ENCODE measurements at regions not wholly inside any gene's neighbourhood (a gene's known extent, or its start where the extent isn't known, plus 50 kb on each side); places are given as distances from the start of the nearest gene placed in this dataset.

DNA sequence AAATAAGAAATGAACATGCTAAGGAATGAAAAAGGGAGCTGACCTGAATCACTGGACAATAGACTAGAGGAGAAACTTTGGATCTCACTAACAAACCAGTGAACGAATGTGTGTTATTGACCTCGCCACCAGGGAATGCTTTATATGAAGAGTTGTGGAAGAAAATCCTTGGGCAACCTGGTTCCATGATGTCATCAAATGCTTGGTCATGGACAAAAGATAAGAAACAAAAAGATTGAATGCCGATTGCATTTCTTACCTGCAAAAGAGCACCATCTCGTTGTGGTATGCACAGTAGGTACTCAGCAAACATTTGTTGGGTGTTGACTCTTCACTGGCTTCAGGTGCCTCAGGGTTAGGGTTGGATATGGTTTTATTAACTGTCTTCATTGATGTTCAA is 165.2 kb upstream of the TSHZ2 start:
- Histone ChIP-seq H4K20me1 (ENCODE audit: low read length) (no peaks in the 10 kb centered on the region), H2AFZ (ENCODE audit: low read length) (no peak overlapping the region), H3K9me3 (ENCODE audit: low read length) (0 out of 2 replicates have a peak, but pooled peaks cover 4% of the 10 kb centered on the region), H3K27ac (ENCODE audit: low read length) (no peak overlapping the region), H3K79me2 (ENCODE audit: low read length) (no peaks in the 10 kb centered on the region), H3K9ac (ENCODE audit: low read length) (no peak overlapping the region), H3K4me1 (ENCODE audit: insufficient read depth, low read length) (no peaks in the 10 kb centered on the region), H3K9me2 (replicated peaks; ENCODE audit: low read length) (no peaks in the 10 kb centered on the region), H3F3A (ENCODE audit: low read length, unreplicated experiment) (no peaks in the 10 kb centered on the region), H3K36me3 (ENCODE audit: low read depth, low read length) (no peaks in the 10 kb centered on the region), H3K4me3 (ENCODE audit: low read length) (no peak overlapping the region), H3K27me3 (ENCODE audit: low read length) (peaks cover 13% of the 10 kb centered on the region; the same call in 1 of the 2 replicates), H3K4me2 (ENCODE audit: low read length) (no peak overlapping the region)
- no peak for TF ChIP-seq EZH2phosphoT487 (IDR thresholded peaks at IDR 0.05; ENCODE audit: borderline replicate concordance, low read length)
- TF ChIP-seq, protein P1, sequence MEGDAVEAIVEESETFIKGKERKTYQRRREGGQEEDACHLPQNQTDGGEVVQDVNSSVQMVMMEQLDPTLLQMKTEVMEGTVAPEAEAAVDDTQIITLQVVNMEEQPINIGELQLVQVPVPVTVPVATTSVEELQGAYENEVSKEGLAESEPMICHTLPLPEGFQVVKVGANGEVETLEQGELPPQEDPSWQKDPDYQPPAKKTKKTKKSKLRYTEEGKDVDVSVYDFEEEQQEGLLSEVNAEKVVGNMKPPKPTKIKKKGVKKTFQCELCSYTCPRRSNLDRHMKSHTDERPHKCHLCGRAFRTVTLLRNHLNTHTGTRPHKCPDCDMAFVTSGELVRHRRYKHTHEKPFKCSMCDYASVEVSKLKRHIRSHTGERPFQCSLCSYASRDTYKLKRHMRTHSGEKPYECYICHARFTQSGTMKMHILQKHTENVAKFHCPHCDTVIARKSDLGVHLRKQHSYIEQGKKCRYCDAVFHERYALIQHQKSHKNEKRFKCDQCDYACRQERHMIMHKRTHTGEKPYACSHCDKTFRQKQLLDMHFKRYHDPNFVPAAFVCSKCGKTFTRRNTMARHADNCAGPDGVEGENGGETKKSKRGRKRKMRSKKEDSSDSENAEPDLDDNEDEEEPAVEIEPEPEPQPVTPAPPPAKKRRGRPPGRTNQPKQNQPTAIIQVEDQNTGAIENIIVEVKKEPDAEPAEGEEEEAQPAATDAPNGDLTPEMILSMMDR (conservative IDR thresholded peaks at IDR 0.05; ENCODE audit: low read depth, low read length): no peak
- no peak for TF ChIP-seq EZH2 (IDR thresholded peaks at IDR 0.05; ENCODE audit: low read length, unreplicated experiment)
- POLR2A ChIA-PET (ENCODE audit: unreplicated experiment): no interaction called here
- ATAC-seq: no peak
- no peak for DNase-seq
- BruUV-seq (replicated peaks): no TSS peak
- CTCF ChIA-PET: no interaction called here
- intact Hi-C loops (cut with micrococcal nuclease): no loop called here

DNA sequence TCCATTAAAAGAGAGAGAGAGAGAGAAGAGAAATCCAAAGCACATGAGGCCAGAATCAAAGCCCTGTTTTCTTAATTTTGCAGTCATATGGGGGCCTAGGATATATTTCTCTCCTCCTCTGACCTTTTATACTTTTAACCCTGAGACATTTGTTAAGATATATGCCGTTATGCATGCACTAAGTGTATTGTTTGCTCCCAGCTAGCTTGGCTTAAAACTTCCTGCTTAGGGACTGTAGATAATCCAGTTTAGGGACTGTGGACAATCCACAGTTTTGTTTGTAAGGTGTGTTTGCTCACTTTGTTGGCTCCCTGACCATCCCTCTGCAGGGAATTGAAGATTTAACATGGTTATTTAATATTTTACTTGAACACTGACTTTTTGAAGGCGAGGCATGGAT is 166.3 kb upstream of the TSHZ2 start:
- POLR2A ChIA-PET (ENCODE audit: unreplicated experiment): no interaction called here

DNA sequence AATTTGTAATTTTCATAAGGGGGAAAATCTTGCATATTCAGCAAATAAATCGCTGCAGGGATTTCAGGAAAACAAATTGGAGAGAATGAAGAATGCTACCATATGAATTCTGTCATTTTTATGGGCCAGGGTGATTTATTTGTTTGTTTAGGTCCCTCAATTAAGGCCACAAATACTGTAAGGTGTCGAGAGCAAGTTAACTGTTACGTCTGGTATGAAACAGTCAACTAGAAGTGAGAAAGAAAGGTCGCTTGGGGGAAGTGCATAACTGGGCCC is 166.9 kb upstream of the TSHZ2 start:
- Histone ChIP-seq H3K27me3 (ENCODE audit: low read length) (peaks cover 8% of the 10 kb centered on the region; the same call in 1 of the 2 replicates), H2AFZ (ENCODE audit: low read length) (no peak overlapping the region), H3K27ac (ENCODE audit: low read length) (no peak overlapping the region), H4K20me1 (ENCODE audit: low read length) (no peaks in the 10 kb centered on the region), H3K9me3 (ENCODE audit: low read length) (peaks cover 4% of the 10 kb centered on the region; the same call in 1 of the 2 replicates), H3K36me3 (ENCODE audit: low read depth, low read length) (no peaks in the 10 kb centered on the region), H3K4me1 (ENCODE audit: insufficient read depth, low read length) (no peaks in the 10 kb centered on the region), H3K9ac (ENCODE audit: low read length) (no peak overlapping the region), H3K4me2 (ENCODE audit: low read length) (no peak overlapping the region), H3K4me3 (ENCODE audit: low read length) (no peak overlapping the region), H3K79me2 (ENCODE audit: low read length) (no peaks in the 10 kb centered on the region), H3F3A (ENCODE audit: low read length, unreplicated experiment) (no peaks in the 10 kb centered on the region), H3K9me2 (replicated peaks; ENCODE audit: low read length) (no peaks in the 10 kb centered on the region)
- POLR2A ChIA-PET (ENCODE audit: unreplicated experiment): no interaction called here
- TF ChIP-seq, protein P1 (conservative IDR thresholded peaks at IDR 0.05; ENCODE audit: low read depth, low read length): no peak
- TF ChIP-seq EZH2phosphoT487 (IDR thresholded peaks at IDR 0.05; ENCODE audit: borderline replicate concordance, low read length) (no peak), EZH2 (IDR thresholded peaks at IDR 0.05; ENCODE audit: low read length, unreplicated experiment) (no peak)
- no peak for DNase-seq
- BruUV-seq (replicated peaks): no TSS peak
- CTCF ChIA-PET: no interaction called here
- no peak for ATAC-seq
- intact Hi-C loops (cut with micrococcal nuclease): no loop called here

More for the DNA sequence above, 166.3 kb upstream of the TSHZ2 start:
- Histone ChIP-seq H3K36me3 (ENCODE audit: low read depth, low read length) (no peaks in the 10 kb centered on the region), H3K4me2 (ENCODE audit: low read length) (no peak overlapping the region), H3K27me3 (ENCODE audit: low read length) (peaks cover 8% of the 10 kb centered on the region; the same call in 1 of the 2 replicates), H3K79me2 (ENCODE audit: low read length) (no peaks in the 10 kb centered on the region), H3K9me2 (replicated peaks; ENCODE audit: low read length) (no peaks in the 10 kb centered on the region), H3K4me3 (ENCODE audit: low read length) (no peak overlapping the region), H2AFZ (ENCODE audit: low read length) (no peak overlapping the region), H3K27ac (ENCODE audit: low read length) (no peak overlapping the region), H3K9me3 (ENCODE audit: low read length) (no peaks in the 10 kb centered on the region), H4K20me1 (ENCODE audit: low read length) (no peaks in the 10 kb centered on the region), H3K4me1 (ENCODE audit: insufficient read depth, low read length) (no peaks in the 10 kb centered on the region), H3F3A (ENCODE audit: low read length, unreplicated experiment) (no peaks in the 10 kb centered on the region), H3K9ac (ENCODE audit: low read length) (no peak overlapping the region)
- TF ChIP-seq EZH2 (IDR thresholded peaks at IDR 0.05; ENCODE audit: low read length, unreplicated experiment) (no peak), EZH2phosphoT487 (IDR thresholded peaks at IDR 0.05; ENCODE audit: borderline replicate concordance, low read length) (no peak)
- TF ChIP-seq, protein P1 (conservative IDR thresholded peaks at IDR 0.05; ENCODE audit: low read depth, low read length): no peak
- CTCF ChIA-PET: no interaction called here
- intact Hi-C loops (cut with micrococcal nuclease): no loop called here
- no peak for DNase-seq
- BruUV-seq (replicated peaks): no TSS peak
- ATAC-seq: no peak
